ENCODE measurements at regions not wholly inside any gene's neighbourhood (a gene's known extent, or its start where the extent isn't known, plus 50 kb on each side); places are given as distances from the start of the nearest gene placed in this dataset.

- peak; percentile 75 for ATAC-seq
- TF ChIP-seq ZFP30 (CRISPR knock-in tag; IDR thresholded peaks at IDR 0.05): no peak
- no peak for TF ChIP-seq PATZ1 (CRISPR knock-in tag; IDR thresholded peaks at IDR 0.05; ENCODE audit: borderline replicate concordance)
- TF ChIP-seq TSHZ2 (CRISPR knock-in tag; IDR thresholded peaks at IDR 0.05): no peak
- no peak for TF ChIP-seq ARNTL (CRISPR knock-in tag; IDR thresholded peaks at IDR 0.05; ENCODE audit: borderline replicate concordance, low read depth)
- TF ChIP-seq OSR1 (CRISPR knock-in tag; IDR thresholded peaks at IDR 0.05): no peak
- TF ChIP-seq CSDC2 (CRISPR knock-in tag; IDR thresholded peaks at IDR 0.05): no peak
- no peak for TF ChIP-seq GLIS3 (CRISPR knock-in tag; IDR thresholded peaks at IDR 0.05)
- no peak for TF ChIP-seq ZC3H10 (CRISPR knock-in tag; IDR thresholded peaks at IDR 0.05)
- no peak for TF ChIP-seq ZFP3 (CRISPR knock-in tag; IDR thresholded peaks at IDR 0.05)
Measured at GRCh38 chr4:125728568-125728967, 413.8 kb downstream of the FAT4 start.

- ATAC-seq: no peak
- TF ChIP-seq TCF4 (CRISPR knock-in tag; IDR thresholded peaks at IDR 0.05; ENCODE audit: borderline replicate concordance) (no peak), GLIS3 (CRISPR knock-in tag; IDR thresholded peaks at IDR 0.05) (no peak), CREB5 (CRISPR knock-in tag; IDR thresholded peaks at IDR 0.05; ENCODE audit: low read depth) (no peak), CSRNP3 (CRISPR knock-in tag; IDR thresholded peaks at IDR 0.05) (no peak), ISL1 (CRISPR knock-in tag; IDR thresholded peaks at IDR 0.05) (no peak), TSHZ2 (CRISPR knock-in tag; IDR thresholded peaks at IDR 0.05) (no peak), SNAI2 (CRISPR knock-in tag; IDR thresholded peaks at IDR 0.05) (no peak), ARNTL (CRISPR knock-in tag; IDR thresholded peaks at IDR 0.05; ENCODE audit: borderline replicate concordance, low read depth) (no peak), ZFP30 (CRISPR knock-in tag; IDR thresholded peaks at IDR 0.05) (no peak), ZNF8 (CRISPR knock-in tag; IDR thresholded peaks at IDR 0.05) (no peak), ZC3H10 (CRISPR knock-in tag; IDR thresholded peaks at IDR 0.05) (no peak), TOX (CRISPR knock-in tag; IDR thresholded peaks at IDR 0.05; ENCODE audit: borderline replicate concordance) (no peak), PATZ1 (CRISPR knock-in tag; IDR thresholded peaks at IDR 0.05; ENCODE audit: borderline replicate concordance) (no peak), OSR1 (CRISPR knock-in tag; IDR thresholded peaks at IDR 0.05) (no peak), BACH2 (CRISPR knock-in tag; IDR thresholded peaks at IDR 0.05; ENCODE audit: borderline replicate concordance) (no peak), ZNF70 (CRISPR knock-in tag; IDR thresholded peaks at IDR 0.05) (no peak), POU6F1 (CRISPR knock-in tag; IDR thresholded peaks at IDR 0.05; ENCODE audit: borderline replicate concordance, low read depth) (no peak), CSDC2 (CRISPR knock-in tag; IDR thresholded peaks at IDR 0.05) (no peak), RARB (CRISPR knock-in tag; IDR thresholded peaks at IDR 0.05) (no peak), ESRRG (CRISPR knock-in tag; IDR thresholded peaks at IDR 0.05) (no peak)
Measured at GRCh38 chr4:125729171-125729570, 414.4 kb downstream of the FAT4 start.
